Testis (tissue), 2 donors: ENCODE measurements at regions not wholly inside any gene's neighbourhood (a gene's known extent, or its start where the extent isn't known, plus 50 kb on each side); places are given as distances from the start of the nearest gene placed in this dataset.

Source experiments
- CTCF ChIP-seq, 3 experiments: fragments of 450-650 bp in 2 of 3; fragments of 200-600 bp in 1 of 3; sonication (generic) in 1 of 3; IDR thresholded peaks; one replicate each; pipeline ENCODE4 v1.5.1; 2016 to 2019; ENCODE audit warnings: antibody characterized with exemption in 3 of 3, mild to moderate bottlenecking in 2 of 3, moderate library complexity in 1 of 3
- POLR2A ChIP-seq: fragments of 450-650 bp; IDR thresholded peaks from one replicate; pipeline ENCODE4 v1.6.1; 2017; ENCODE audit warnings: antibody characterized with exemption, mild to moderate bottlenecking, moderate library complexity

- TF ChIP-seq POLR2A, result no peak
- TF ChIP-seq CTCF (IDR thresholded peaks at IDR 0.05), result no peak
Measured at GRCh38 chr13:74921326-74921725, 560.6 kb downstream of the TBC1D4 start.
